GM18498 (cell line): ENCODE measurements at regions not wholly inside any gene's neighbourhood (a gene's known extent, or its start where the extent isn't known, plus 50 kb on each side); places are given as distances from the start of the nearest gene placed in this dataset.
"Not testable (repeated sequence)": the region's sequence is repeated elsewhere in the genome, so short reads cannot be mapped to it uniquely, and the experiment has no call there.

Source experiments
- ATAC-seq: cut with Tn5 transposase; IDR thresholded peaks from one replicate; pipeline ENCODE4 v1.9.1; 2021; ENCODE audit warnings: mild to moderate bottlenecking, moderate library complexity; ENCODE audit not compliant: unreplicated experiment

GRCh38 chr20:61099806-61100205, 152.3 kb upstream of the CDH4 start:
- ATAC-seq, result no peak

DNA sequence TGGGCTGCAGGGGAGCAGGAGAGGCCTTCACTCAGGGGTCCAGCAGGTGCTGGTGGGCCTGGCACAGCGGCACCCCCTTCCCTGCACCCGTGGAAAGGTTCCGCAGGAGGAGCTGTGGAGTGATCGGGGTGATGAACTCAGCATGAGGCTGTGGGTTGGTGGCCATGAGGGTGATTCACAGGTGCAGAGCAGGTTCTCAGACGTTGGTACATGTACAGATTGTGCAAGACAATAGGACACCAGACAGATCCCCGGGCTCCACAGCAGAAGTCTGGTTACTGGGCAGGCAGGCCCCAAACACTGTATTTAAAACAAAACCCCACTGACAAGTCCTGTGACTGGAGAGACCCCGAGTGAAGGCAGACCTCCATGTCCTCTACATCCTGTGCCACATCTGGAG, 151.6 kb upstream of the CDH4 start:
- ATAC-seq, result no peak

DNA sequence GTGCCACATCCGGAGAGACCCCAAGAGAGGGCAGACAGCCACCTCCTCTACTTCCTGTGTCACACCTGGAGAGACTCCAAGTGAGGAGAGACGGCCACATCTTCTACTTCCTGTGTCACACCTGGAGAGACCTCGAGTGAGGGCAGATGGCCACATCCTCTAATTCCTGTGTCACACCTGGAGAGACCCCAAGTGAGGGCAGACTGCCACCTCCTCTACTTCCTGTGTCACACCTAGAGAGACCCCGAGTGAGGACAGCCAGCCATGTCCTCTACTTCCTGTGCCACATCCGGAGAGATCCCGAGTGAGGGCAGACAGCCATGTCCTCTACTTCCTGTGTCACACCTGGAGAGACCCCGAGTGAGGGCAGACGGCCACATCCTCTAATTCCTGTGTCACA, 150.7 kb upstream of the CDH4 start:
- ATAC-seq, result not testable (repeated sequence)

DNA sequence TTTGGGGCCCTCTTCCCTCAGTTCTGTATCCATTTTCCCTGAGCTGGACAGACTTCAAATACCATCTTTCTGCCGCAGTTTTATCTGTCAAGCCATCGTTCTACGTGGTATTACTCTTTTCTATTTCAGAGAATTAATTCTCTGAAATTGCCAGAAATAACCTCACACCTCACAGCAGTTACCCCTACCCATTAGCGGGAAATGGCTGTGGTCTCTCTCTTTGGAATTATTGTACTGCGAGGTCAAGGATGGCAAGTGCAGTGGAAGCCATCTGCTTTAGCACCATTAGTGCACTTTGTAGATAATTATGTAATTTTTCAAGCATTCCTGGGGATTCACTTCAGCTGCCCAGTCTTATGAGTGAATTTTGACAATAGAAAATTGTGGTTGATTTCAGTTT, 147.8 kb upstream of the CDH4 start:
- no peak for ATAC-seq

DNA sequence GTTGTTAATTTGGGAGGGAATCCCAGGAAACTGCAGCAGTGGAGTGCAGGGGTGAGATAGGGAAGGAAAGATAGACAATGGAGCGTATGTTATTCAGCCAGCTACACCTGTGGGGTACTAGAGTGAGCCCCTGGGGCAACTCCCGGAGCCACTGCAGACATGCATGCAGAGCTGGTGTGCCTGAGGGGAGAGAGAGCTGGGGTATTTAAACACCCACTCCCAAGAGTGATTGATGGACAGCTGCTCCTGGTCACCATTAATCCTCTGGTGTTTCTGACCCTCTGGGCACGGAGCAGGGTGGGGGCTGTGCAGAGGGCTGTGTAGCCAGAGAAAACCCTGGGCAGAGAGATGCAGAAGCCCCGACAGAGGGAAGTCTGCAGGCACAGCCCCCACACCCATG, 146.7 kb upstream of the CDH4 start:
- no peak for ATAC-seq

- ATAC-seq, result no peak
These were observed 145.6 kb upstream of the CDH4 start for GRCh38 chr20:61106438-61106837.

GRCh38 chr20:61109221-61109805, 142.7 kb upstream of the CDH4 start:
- ATAC-seq, result no peak

- ATAC-seq, result no peak
These were observed 139.5 kb upstream of the CDH4 start for GRCh38 chr20:61112515-61112914.

- no peak for ATAC-seq
These were observed 138.3 kb upstream of the CDH4 start for GRCh38 chr20:61113731-61114130.

DNA sequence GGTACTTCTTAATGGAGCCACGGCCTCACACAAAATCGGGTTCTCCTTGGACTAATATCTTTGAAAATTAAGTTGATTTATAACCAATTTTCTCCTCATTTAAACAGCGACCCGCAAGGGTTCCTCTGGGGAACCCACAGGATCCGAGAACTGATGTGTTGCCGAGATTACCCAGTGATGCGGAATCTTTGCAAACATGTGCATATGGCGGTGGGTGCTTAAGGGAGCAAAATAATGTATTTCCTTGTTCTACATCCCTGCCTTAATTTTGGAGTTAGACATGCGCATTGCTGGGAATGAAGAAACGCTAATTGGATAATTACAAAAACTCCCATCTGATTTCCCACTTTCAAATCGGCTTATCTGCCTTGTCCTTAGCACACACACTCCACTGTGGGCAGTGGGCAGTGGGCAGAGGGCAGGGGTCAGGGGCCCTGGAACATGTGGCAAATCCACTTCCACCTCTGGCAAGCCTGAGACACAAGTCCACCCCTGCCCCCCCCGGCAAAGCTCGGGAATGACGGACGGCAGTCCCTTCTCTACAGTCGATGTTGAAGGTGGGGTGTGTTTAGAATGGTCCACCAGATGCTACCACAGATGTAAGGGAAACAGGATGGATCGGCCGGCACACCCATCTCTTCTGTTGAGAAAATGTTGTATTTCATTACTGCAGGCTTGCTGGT, 137.4 kb upstream of the CDH4 start:
- no peak for ATAC-seq

DNA sequence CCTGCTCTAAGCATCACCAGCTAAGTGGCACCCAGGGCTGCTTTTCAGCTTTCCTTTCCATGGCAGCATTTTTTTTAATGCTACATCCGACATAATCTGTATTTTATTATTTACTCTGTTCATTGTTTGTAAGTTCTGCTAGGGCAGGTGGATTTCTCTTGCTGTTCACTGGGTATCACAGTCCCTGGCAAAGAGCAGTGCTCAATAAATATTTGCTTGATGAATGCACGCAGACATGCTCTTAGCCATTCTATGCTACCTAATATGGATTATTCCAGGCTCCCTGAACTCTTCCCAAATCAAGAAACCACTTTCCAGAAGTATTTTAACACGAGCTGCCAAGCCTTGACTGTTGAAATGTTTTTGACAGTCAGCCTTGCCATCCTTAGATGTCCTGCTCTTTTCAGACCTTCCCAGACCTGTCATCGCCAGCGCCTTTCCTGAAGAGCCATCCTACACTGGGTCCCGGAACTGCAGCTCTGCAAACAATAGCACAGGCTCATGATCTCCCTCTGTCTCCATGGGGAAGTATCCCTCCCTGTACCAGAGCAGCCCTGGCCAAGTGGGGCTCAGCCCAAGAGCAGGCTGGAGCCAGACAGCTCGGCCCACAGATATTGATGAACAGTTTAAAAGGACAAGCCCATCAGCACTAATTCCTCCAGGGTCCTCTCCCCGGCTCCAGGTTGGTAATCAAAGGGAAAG, 136.5 kb upstream of the CDH4 start:
- no peak for ATAC-seq

GRCh38 chr20:61117725-61118124, 134.3 kb upstream of the CDH4 start:
- ATAC-seq, result no peak

- ATAC-seq, result no peak
These were observed 133.4 kb upstream of the CDH4 start for GRCh38 chr20:61118429-61119224.

GRCh38 chr20:61119273-61119672, 132.8 kb upstream of the CDH4 start:
- no peak for ATAC-seq

DNA sequence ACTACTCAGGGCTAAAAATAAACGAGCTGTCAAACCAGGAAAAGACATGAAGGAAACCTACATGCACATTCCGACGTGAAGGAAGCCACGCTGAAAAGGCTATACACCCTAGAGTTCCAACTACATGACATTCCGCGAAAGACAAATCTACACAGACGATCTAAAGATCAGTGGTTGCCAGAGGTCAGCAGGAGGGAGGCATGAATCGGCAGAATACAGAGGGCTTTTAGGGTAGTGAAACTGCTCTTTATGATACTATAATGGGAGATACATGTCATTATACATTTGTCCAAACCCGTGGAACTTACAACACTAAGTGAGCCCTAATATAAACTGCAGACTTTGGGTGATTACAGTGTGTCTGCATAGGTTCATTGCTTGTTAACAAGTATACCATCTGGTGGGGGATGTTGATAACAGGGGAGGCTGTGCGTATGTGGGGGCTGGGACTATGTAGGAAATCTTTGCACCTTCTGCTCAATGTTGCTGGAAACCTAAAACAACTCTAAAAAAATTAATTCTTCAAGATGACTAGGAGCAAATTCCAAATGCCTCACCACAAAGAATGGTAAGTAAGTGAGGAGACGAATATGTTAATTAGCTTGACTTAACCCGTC, 132.2 kb upstream of the CDH4 start:
- ATAC-seq, result no peak

- ATAC-seq, result no peak
These were observed 131.2 kb upstream of the CDH4 start for GRCh38 chr20:61120595-61121515.

DNA sequence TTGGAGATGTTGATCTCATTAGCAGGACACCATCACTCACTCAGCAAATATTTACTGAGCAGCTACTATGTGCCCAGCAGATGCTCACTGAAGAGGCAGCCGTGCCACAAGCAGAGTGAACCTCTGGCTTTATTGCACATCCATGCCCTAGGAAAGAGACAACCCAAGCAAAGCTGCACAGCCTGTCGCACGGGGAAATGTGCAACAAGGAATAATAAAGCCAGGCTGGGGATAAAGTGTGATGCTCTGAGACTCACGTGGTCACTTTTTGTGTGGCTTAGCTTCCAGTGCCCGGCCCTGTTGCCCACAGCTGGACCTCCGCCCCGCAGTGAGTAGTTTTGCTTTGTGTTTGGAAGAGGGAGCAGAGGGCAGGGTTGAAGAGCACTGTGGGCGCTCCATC, 130.4 kb upstream of the CDH4 start:
- ATAC-seq, result no peak

DNA sequence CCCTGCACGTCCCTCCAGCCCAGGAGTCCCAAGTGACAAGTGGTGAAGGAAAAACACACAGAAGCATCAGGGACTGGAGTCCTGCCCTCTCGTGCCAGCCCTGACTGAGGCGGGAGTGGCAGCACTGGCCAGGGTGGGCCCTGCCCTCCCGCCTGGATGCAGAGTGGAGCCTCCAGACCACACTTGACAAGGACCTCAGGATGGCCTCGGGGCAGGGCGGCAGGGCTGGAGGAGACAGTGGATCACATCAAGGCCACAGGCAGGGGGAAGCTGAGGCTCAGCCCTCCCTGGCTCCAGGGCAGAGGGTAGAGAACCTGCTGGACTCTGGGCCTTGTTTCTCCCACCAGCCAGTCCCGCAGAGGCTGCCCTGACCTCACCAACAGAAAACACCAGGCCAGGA, 128.8 kb upstream of the CDH4 start:
- ATAC-seq, result no peak

GRCh38 chr20:61123751-61124368, 128.2 kb upstream of the CDH4 start:
- no peak for ATAC-seq

DNA sequence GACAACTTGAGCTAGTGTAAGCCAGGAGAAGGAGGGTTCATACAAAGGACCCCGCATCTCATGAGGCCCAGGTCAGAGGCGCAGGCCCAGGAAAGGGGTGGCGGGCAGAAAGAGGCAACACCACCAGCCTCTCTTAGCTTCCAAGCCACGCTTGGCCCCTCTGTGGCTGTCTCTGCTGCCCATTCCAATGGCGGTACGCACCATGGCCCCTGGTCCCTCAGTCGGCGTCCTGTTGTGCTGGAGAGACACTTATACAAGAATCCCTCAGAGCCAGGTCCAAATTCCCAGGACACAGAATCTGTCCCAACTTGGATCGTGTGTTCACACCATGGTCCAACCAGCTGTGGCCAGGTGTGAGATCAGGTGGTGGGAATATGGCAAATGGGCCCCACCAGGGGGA, 127.0 kb upstream of the CDH4 start:
- no peak for ATAC-seq
